Adrenal gland (tissue), 5 donors: ENCODE measurements at regions not wholly inside any gene's neighbourhood (a gene's known extent, or its start where the extent isn't known, plus 50 kb on each side); places are given as distances from the start of the nearest gene placed in this dataset.

Experiments
- POLR2A ChIP-seq, 2 donors: fragments of 450-650 bp; IDR thresholded peaks; one replicate each; pipeline ENCODE4 v1.6.1; 2017; ENCODE audit warnings: antibody characterized with exemption in 2 of 2, mild to moderate bottlenecking in 2 of 2, moderate library complexity in 1 of 2
- TF ChIP-seq, protein P1 (sequence below), 6 experiments: fragments of 450-650 bp in 4 of 6; fragments of 200-600 bp in 2 of 6; sonication (generic) in 1 of 6; IDR thresholded peaks; 1 replicate in 5 of 6; 2 replicates in 1 of 6; pipeline versions ENCODE4 v1.5.1 to v1.8.0; 2016 to 2021; ENCODE audit warnings: antibody characterized with exemption in 6 of 6, mild to moderate bottlenecking in 2 of 6, moderate library complexity in 1 of 6
- donor health status: DM: no; HTN: no; CAD: no.

DNA sequence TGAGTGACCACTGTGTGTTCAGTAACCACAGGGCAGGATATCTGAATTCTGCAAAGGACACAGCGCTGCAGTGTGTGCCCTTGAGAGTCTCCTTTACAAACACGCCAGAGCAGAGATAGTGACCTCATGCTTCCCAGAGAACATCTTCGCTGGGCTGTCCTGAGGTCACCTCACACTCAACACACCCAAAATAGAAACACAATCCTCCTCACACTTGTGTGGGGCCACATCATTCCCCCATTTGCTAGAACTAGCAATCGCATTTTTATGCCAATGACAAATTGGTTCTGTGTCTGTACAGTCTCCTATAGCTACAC is 140.1 kb upstream of the NRIP1 start:
- TF ChIP-seq, protein P1, sequence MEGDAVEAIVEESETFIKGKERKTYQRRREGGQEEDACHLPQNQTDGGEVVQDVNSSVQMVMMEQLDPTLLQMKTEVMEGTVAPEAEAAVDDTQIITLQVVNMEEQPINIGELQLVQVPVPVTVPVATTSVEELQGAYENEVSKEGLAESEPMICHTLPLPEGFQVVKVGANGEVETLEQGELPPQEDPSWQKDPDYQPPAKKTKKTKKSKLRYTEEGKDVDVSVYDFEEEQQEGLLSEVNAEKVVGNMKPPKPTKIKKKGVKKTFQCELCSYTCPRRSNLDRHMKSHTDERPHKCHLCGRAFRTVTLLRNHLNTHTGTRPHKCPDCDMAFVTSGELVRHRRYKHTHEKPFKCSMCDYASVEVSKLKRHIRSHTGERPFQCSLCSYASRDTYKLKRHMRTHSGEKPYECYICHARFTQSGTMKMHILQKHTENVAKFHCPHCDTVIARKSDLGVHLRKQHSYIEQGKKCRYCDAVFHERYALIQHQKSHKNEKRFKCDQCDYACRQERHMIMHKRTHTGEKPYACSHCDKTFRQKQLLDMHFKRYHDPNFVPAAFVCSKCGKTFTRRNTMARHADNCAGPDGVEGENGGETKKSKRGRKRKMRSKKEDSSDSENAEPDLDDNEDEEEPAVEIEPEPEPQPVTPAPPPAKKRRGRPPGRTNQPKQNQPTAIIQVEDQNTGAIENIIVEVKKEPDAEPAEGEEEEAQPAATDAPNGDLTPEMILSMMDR (IDR thresholded peaks at IDR 0.05): no peak
- TF ChIP-seq POLR2A (IDR thresholded peaks at IDR 0.05): no peak
